HG03469 (cell line): ENCODE measurements at regions not wholly inside any gene's neighbourhood (a gene's known extent, or its start where the extent isn't known, plus 50 kb on each side); places are given as distances from the start of the nearest gene placed in this dataset.
A peak's percentile ranks its signal among the peaks of the same experiment; 100 is the strongest.
"Not testable (repeated sequence)": the region's sequence is repeated elsewhere in the genome, so short reads cannot be mapped to it uniquely, and the experiment has no call there.

Experiments
- ATAC-seq: cut with Tn5 transposase; IDR thresholded peaks from one replicate; pipeline ENCODE4 v1.9.1; 2021; ENCODE audit warnings: mild to moderate bottlenecking, moderate library complexity, moderate number of reproducible peaks; ENCODE audit not compliant: unreplicated experiment

GRCh38 chr7:39824456-39825200, 125.4 kb upstream of the CDK13 start:
- no peak for ATAC-seq

DNA sequence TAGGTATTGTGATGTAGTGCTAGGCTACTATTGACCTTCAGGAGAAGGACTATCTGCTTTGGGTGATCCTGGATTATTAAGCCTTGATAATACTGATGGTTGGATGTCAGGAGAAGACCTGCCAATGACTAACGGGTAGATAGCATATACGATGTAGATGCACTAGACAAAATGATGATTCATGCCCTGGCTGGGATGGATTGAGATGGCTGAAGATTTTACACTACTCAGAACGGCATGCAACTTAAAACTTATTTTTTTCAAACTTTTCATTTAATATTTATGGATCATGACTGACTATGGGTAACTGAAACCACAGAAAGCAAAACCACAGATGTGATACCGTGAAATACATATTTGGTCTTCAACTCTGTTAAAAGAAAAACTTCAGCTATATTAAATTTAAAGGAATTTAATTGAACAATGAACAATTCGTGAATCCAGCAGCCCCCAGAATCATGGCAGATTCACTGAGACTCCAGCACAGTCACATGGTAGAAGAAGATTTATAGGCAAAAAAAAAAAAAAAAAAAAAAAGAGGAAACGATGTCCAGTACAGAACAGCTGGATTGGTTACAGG, 124.6 kb upstream of the CDK13 start:
- no peak for ATAC-seq

- ATAC-seq: no peak
These were observed 123.9 kb upstream of the CDK13 start for GRCh38 chr7:39826166-39826565.

DNA sequence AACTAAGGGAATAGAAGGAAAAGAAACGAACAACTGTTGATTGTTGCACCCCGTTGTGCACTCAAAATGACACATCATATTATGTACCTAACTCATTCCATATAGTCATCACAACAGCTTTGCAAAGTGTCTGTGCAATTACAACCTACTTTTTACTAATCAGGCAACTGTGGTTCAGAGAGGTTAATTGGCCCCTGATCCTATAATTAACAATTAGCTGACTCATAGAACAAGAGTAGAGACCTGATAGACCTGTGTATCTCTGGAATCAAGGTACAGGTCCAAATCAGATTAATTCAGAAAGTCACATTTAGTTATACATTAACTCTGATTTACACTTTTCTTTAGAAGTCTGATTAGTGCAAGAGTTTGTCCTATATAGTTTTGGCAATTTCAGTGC, 122.5 kb upstream of the CDK13 start:
- ATAC-seq: no peak

- no peak for ATAC-seq
These were observed 121.0 kb upstream of the CDK13 start for GRCh38 chr7:39829028-39829427.

DNA sequence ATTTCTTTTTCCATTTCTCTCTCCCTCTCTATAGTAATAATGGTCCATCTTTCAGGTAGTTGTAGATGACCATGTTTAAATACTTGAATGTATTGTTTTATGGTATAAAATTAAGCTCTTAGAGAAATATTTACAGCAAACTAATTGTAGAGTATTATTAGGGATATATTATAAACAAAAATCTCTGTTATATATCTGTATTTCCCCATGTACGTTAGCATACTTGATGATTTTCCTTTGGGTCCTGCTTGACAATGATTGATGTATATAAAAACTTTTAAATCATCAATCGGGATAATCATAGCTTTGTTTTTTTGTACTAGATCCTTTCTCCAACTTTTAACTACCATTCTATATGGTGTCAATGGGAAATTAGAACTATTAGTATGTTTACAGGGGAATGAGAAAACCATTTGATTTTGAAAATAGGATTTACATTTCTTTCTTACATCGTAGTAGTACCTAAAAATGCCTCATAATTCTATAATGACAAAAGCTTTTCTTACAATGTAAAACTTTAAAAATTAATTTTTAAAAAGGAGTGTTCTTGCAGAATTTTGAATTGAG, 117.5 kb upstream of the CDK13 start:
- no peak for ATAC-seq

DNA sequence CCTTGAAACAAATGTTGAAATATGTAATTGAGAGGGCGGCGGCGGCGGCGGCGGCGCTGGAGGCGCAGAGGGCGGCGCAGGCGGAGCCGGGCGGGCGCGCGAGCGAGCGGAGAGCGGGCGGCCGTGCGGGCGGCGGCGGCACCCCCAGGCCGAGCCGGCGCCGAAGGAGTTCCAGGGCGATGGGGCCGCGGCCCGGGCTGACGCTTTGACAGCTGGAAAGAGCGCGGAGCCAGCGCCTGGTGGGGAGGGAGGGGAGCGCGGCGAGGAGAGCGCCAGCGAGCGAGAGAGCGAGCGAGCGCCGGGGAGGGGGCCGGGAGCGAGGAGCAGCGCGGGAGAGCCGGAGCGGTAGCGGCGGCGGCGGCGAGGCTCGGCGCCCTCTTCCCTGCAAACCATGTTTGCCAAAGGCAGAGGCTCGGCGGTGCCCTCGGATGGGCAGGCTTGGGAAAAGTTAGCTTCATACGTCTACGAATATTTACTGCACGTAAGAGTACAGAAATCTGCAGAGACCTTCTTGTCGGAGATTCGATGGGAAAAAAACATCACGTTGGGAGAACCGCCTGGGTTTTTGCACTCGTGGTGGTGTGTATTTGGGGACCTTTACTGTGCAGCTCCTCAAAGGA, 116.8 kb upstream of the CDK13 start:
- ATAC-seq: not testable (repeated sequence)

DNA sequence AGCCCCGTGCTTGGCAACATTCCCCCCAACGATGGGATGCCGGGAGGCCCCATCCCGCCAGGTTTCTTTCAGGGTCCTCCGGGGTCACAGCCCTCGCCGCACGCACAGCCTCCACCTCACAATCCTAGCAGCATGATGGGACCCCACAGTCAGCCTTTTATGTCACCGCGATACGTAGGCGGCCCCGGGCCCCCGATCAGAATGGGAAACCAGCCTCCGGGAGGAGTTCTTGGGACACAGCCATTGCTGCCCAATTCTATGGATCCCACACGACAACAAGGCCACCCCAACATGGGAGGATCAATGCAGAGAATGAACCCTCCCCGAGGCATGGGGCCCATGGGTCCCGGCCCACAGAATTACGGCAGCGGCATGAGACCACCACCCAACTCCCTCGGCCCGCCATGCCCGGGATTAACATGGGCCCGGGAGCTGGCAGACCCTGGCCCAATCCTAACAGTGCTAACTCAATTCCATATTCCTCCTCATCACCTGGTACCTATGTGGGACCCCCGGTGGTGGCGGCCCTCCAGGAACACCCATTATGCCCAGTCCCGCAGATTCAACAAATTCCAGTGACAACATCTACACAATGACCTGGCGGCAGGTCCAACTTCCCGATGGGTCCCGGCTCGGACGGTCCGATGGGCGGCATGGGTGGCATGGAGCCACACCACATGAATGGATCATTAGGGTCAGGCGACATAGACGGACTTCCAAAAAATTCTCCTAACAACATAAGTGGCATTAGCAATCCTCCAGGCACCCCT, 116.0 kb upstream of the CDK13 start:
- not testable (repeated sequence) for ATAC-seq

- ATAC-seq: no peak
These were observed 111.7 kb upstream of the CDK13 start for GRCh38 chr7:39838326-39838725.

DNA sequence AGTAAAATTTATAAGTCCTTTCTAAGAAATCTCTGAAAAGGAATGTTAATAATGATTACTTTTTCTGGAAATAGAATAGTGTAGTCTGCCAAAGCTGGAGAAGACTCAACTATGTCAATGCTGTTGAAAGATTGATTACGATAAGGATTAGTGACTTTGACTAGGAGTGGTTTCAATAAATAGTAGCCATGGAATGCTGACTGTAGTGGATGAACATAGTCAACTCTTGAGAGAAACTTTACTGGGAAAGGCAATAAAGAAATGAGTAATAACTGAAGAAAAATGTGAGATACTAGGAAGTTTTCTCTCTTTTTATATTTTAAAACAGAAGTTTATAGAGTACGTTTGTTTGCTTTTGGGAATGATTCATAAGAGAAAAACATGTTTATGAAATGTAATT, 105.0 kb upstream of the CDK13 start:
- ATAC-seq: no peak

- ATAC-seq: no peak
These were observed 102.8 kb upstream of the CDK13 start for GRCh38 chr7:39847227-39847626.

DNA sequence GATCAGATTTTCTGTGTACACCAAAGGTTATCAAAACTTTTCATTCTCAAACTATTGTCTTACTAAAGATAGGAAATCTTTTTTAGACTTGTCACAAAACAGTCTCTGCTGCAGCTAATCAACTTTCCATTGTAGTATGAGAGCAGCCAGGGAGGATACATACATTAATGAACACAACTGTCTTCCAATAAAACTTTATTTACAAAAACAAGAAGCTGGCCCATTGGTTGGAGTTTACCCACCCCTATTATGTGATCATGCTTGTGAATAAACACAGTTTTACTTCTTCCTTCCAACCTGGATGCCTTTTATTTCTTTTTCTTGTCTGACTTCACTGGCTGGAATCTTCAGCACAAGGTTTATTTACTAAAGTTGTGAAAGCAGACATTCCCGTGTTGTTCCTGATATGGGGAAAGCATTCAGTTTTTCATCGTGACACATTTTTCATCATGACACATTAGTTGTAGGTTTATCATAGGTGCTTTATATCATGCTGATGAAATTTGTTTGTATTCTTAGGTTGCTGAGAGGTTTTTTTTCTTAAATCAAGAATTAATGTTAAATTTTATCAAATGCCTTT, 98.5 kb upstream of the CDK13 start:
- ATAC-seq: no peak

GRCh38 chr7:39854616-39855324, 95.3 kb upstream of the CDK13 start:
- peak; percentile 50 for ATAC-seq

GRCh38 chr7:39855325-39855674, 94.8 kb upstream of the CDK13 start:
- no peak for ATAC-seq

DNA sequence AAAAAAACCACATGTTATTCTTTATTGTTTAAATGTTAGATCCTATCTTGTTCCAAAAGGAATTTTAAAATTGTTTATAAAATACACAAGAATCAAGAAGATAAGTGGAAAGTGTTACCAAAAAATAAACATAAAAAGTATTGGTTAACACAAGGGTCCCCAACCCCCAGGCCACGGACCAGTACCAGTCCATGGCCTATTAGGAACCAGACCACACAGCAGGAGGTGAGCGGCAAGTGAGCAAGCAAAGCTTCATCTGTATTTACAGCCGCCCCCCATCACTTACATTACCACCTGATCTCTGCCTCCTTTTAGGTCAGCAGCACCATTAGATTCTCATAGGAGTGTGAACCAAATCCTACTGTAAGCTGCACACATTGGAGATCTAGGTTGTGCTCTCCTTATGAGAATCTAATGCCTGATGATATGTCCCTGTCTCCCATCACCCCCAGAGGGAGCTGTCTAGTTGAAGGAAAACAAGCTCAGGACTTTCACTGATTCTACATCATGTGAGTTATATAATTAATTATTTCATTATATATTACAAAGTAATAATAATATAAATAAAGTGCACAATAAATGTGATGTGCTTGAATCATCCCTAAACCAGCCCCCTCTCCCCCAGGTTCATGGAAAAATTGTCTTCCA, 86.3 kb upstream of the CDK13 start:
- not testable (repeated sequence) for ATAC-seq

- not testable (repeated sequence) for ATAC-seq
These were observed 80.1 kb upstream of the CDK13 start for GRCh38 chr7:39869888-39870522.

DNA sequence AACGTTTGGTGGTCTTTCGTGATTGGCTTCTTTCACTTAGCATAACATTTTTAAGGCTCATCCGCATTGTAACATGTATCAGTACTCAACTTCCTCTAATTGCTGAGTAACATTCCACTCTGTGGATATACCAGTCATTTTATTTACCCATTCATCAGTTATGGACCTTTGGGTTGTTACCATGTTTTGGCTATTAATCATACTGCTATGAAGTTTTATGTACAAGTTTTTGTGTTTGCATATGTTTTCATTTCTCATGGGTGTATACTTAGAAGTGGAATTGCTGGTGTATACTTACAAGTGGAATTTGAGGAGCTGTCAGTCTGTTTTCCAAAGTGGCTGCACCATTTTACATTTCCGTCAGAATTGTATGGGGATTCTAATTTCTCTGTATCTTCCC, 78.4 kb upstream of the CDK13 start:
- ATAC-seq: not testable (repeated sequence)

GRCh38 chr7:39880556-39880955, 69.5 kb upstream of the CDK13 start:
- ATAC-seq: no peak

- ATAC-seq: no peak
These were observed 67.8 kb upstream of the CDK13 start for GRCh38 chr7:39882148-39882784.
